ENCODE measurements at regions not wholly inside any gene's neighbourhood (a gene's known extent, or its start where the extent isn't known, plus 50 kb on each side); places are given as distances from the start of the nearest gene placed in this dataset.

DNA sequence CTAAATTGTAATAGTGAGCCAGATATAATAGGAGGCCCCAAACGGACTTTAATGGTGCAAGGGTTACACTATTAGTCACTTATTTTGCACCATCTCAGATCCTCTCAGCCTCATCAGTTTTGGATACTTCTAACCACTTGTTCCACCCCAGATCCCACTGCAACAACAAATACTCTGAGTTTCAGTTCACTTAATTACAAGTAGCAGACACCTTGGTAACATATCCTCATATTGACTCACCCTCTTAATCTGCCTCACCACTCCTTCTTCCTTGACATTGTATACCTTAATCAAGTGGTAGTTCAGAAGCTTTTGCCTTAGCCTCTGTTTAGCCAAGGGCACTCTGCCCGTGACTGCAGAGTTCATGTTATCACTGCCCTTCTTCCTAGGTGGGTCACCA is 256.1 kb upstream of the UBASH3B start:
- TF ChIP-seq, protein P1, sequence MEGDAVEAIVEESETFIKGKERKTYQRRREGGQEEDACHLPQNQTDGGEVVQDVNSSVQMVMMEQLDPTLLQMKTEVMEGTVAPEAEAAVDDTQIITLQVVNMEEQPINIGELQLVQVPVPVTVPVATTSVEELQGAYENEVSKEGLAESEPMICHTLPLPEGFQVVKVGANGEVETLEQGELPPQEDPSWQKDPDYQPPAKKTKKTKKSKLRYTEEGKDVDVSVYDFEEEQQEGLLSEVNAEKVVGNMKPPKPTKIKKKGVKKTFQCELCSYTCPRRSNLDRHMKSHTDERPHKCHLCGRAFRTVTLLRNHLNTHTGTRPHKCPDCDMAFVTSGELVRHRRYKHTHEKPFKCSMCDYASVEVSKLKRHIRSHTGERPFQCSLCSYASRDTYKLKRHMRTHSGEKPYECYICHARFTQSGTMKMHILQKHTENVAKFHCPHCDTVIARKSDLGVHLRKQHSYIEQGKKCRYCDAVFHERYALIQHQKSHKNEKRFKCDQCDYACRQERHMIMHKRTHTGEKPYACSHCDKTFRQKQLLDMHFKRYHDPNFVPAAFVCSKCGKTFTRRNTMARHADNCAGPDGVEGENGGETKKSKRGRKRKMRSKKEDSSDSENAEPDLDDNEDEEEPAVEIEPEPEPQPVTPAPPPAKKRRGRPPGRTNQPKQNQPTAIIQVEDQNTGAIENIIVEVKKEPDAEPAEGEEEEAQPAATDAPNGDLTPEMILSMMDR (IDR thresholded peaks at IDR 0.05), result no peak
- TF ChIP-seq POLR2A (IDR thresholded peaks at IDR 0.05) (no peak), POLR2AphosphoS5 (IDR thresholded peaks at IDR 0.05) (no peak)
